ENCODE measurements at regions not wholly inside any gene's neighbourhood (a gene's known extent, or its start where the extent isn't known, plus 50 kb on each side); places are given as distances from the start of the nearest gene placed in this dataset.

DNA sequence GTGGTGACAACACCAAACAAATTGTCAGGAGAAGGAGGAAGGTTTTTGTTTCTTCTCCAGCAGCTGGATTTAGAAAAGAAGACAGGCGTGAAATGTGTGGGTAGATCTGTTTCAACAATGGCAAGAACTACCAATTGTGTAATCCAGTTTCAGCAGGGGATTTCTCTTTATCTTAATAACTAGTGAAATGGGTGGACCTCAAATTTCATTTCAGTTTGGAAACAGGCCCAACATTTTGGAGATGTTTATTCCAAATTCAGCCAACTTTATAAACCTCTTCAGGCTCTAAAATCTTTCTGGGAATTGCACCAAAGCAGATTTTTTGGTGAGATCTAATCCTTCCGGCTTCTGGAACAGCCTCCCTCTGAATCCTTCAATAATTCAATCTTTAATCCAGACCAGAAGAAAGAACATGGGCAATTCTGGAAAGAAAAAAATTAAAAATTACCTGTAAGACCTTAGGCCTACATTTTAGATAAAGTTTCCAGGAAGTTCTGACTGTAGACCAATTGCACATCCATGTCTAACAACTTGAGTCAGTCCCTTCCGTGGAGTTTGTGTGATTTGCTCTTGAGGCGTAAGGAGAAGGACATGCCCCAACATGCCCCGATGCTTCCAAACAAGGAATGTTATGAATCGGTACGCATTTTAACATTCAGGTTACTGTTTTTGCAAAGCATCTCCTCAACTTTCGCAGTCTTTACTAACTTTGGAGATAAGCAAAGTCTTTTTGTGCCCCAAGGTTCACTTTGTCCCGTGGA, 423.6 kb downstream of the IRX1 start:
- Histone ChIP-seq H3K27ac (no peak overlapping the region), H3K9me3 (no peaks in the 10 kb centered on the region), H3K4me3 (no peak overlapping the region), H3K4me1 (no peaks in the 10 kb centered on the region), H3K4me2 (no peak overlapping the region)
- DNase-seq (ENCODE audit: low read depth in 1 of 2, low spot score in 1 of 2) (no peak), FAIRE-seq (no peak), ATAC-seq (no peak)
- POLR2A ChIA-PET, result no interaction called here
- CTCF ChIA-PET, result no interaction called here
- no peak for TF ChIP-seq MAZ (IDR thresholded peaks at IDR 0.05; ENCODE audit: borderline replicate concordance, low read depth, low read length)
- TF ChIP-seq CHD2 (IDR thresholded peaks at IDR 0.05; ENCODE audit: low read length, partially characterized antibody), result no peak
- no peak for TF ChIP-seq CEBPB (IDR thresholded peaks at IDR 0.05)
- TF ChIP-seq, protein P1, sequence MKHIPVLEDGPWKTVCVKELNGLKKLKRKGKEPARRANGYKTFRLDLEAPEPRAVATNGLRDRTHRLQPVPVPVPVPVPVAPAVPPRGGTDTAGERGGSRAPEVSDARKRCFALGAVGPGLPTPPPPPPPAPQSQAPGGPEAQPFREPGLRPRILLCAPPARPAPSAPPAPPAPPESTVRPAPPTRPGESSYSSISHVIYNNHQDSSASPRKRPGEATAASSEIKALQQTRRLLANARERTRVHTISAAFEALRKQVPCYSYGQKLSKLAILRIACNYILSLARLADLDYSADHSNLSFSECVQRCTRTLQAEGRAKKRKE (CRISPR knock-in tag; IDR thresholded peaks at IDR 0.05; ENCODE audit: low read depth), result no peak
- TF ChIP-seq RCOR1 (IDR thresholded peaks at IDR 0.05; ENCODE audit: low read depth, low read length), result no peak
- no peak for TF ChIP-seq JUN (IDR thresholded peaks at IDR 0.05)
- no peak for TF ChIP-seq FOXS1 (CRISPR knock-in tag; IDR thresholded peaks at IDR 0.05)
- no peak for TF ChIP-seq EHMT2 (IDR thresholded peaks at IDR 0.05; ENCODE audit: low read depth)
- TF ChIP-seq MAFK (IDR thresholded peaks at IDR 0.05; ENCODE audit: partially characterized antibody), result no peak
- TF ChIP-seq RFX5 (IDR thresholded peaks at IDR 0.05), result no peak
- no peak for TF ChIP-seq ZSCAN20 (CRISPR knock-in tag; IDR thresholded peaks at IDR 0.05)
- TF ChIP-seq KDM1A (IDR thresholded peaks at IDR 0.05; ENCODE audit: low read depth), result no peak
- 35% methylated on average over 9 of the region's 9 CpGs for WGBS (ENCODE audit: missing lambda C conversion rate)

DNA sequence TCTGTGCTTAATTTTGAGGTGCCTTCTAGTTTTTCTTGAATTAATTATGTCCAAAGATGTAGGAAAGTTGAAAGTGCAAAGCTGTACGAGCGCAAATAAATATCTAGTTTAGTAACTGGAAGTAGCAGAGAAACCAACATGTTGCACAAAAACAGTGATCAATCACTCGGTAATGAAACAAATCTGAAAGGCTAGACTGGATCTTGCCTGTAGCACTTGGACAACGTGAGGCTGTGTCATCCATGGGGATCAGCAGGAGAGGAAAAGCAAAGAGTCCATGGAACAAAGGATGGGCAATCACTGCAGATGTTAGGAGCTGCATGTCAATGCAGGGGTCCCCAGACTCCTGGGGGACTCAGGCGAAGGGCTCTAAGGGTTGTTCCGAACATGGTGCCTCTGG, 424.2 kb downstream of the IRX1 start:
- ChIA-PET POLR2A (no interaction called here), CTCF (no interaction called here)
- Histone ChIP-seq H3K4me1 (no peaks in the 10 kb centered on the region), H3K27ac (no peak overlapping the region), H3K4me3 (no peak overlapping the region), H3K4me2 (no peak overlapping the region), H3K9me3 (no peaks in the 10 kb centered on the region)
- 32% methylated on average over 6 of the region's 6 CpGs for WGBS (ENCODE audit: missing lambda C conversion rate)
- ATAC-seq, result no peak
- TF ChIP-seq, protein P2, sequence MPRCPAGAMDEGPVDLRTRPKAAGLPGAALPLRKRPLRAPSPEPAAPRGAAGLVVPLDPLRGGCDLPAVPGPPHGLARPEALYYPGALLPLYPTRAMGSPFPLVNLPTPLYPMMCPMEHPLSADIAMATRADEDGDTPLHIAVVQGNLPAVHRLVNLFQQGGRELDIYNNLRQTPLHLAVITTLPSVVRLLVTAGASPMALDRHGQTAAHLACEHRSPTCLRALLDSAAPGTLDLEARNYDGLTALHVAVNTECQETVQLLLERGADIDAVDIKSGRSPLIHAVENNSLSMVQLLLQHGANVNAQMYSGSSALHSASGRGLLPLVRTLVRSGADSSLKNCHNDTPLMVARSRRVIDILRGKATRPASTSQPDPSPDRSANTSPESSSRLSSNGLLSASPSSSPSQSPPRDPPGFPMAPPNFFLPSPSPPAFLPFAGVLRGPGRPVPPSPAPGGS (IDR thresholded peaks at IDR 0.05), result no peak
- TF ChIP-seq ESRRA (IDR thresholded peaks at IDR 0.05; ENCODE audit: borderline replicate concordance, low read length) (no peak), NFE2L2 (conservative IDR thresholded peaks at IDR 0.05; ENCODE audit: low read length) (no peak), JUN (IDR thresholded peaks at IDR 0.05) (no peak), MAFK (IDR thresholded peaks at IDR 0.05; ENCODE audit: partially characterized antibody) (no peak), GATA3 (IDR thresholded peaks at IDR 0.05; ENCODE audit: borderline replicate concordance) (no peak), ZC3H11A (IDR thresholded peaks at IDR 0.05) (no peak), CHD2 (IDR thresholded peaks at IDR 0.05; ENCODE audit: low read length, partially characterized antibody) (no peak), HOXB5 (CRISPR knock-in tag; IDR thresholded peaks at IDR 0.05) (no peak), RARB (CRISPR knock-in tag; IDR thresholded peaks at IDR 0.05) (no peak), TP53 (CRISPR knock-in tag; IDR thresholded peaks at IDR 0.05) (no peak), EHMT2 (IDR thresholded peaks at IDR 0.05; ENCODE audit: low read depth) (no peak)
- TF ChIP-seq, protein P3, sequence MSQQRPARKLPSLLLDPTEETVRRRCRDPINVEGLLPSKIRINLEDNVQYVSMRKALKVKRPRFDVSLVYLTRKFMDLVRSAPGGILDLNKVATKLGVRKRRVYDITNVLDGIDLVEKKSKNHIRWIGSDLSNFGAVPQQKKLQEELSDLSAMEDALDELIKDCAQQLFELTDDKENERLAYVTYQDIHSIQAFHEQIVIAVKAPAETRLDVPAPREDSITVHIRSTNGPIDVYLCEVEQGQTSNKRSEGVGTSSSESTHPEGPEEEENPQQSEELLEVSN (IDR thresholded peaks at IDR 0.05; ENCODE audit: borderline replicate concordance, low read depth), result no peak
- TF ChIP-seq, protein P4, sequence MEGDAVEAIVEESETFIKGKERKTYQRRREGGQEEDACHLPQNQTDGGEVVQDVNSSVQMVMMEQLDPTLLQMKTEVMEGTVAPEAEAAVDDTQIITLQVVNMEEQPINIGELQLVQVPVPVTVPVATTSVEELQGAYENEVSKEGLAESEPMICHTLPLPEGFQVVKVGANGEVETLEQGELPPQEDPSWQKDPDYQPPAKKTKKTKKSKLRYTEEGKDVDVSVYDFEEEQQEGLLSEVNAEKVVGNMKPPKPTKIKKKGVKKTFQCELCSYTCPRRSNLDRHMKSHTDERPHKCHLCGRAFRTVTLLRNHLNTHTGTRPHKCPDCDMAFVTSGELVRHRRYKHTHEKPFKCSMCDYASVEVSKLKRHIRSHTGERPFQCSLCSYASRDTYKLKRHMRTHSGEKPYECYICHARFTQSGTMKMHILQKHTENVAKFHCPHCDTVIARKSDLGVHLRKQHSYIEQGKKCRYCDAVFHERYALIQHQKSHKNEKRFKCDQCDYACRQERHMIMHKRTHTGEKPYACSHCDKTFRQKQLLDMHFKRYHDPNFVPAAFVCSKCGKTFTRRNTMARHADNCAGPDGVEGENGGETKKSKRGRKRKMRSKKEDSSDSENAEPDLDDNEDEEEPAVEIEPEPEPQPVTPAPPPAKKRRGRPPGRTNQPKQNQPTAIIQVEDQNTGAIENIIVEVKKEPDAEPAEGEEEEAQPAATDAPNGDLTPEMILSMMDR (IDR thresholded peaks at IDR 0.05), result no peak
- FAIRE-seq, result no peak
- DNase-seq (ENCODE audit: low read depth in 1 of 2, low spot score in 1 of 2), result no peak
